HEK293 (cell line): ENCODE measurements at regions not wholly inside any gene's neighbourhood (a gene's known extent, or its start where the extent isn't known, plus 50 kb on each side); places are given as distances from the start of the nearest gene placed in this dataset.

Source experiments
- CTCF ChIA-PET: fragments of 350-600 bp; formaldehyde crosslinking; extraction: SDS; loops from one replicate; lab custom pipeline; 2021; ENCODE audit warnings: antibody characterized with exemption; lab: Yijun Ruan, JAX
- POLR2A ChIA-PET: fragments of 300-600 bp; formaldehyde crosslinking; extraction: SDS; loops from one replicate; lab custom pipeline; 2020; ENCODE audit warnings: antibody characterized with exemption, inconsistent platforms; lab: Yijun Ruan, JAX
- H3K27ac ChIP-seq: fragments of 200-500 bp; sonication (Bioruptor generic); 2 replicates; pipeline ENCODE4 v1.5.1; 2014; ENCODE audit warnings: low read depth, low read length, control low read depth, inconsistent platforms; ENCODE audit errors: extremely low read depth
- H3K36me3 ChIP-seq, 2 experiments: fragments of 200-500 bp in 1 of 2; sonication (Bioruptor generic) in 1 of 2; 1 replicate in 1 of 2; 2 replicates in 1 of 2; pipeline ENCODE4 v1.5.1; 2014 to 2017; ENCODE audit warnings: inconsistent platforms in 2 of 2, low read length in 2 of 2; ENCODE audit not compliant: control insufficient read depth in 2 of 2, insufficient read depth in 1 of 2
- H3K4me1 ChIP-seq: fragments of 200-500 bp; sonication (Bioruptor generic); 2 replicates; pipeline ENCODE4 v1.5.1; 2014; ENCODE audit warnings: mild to moderate bottlenecking, low read length, inconsistent platforms; ENCODE audit not compliant: control insufficient read depth, insufficient read depth
- H3K4me3 ChIP-seq: 2 replicates; pipeline ENCODE4 v1.5.1; 2011; ENCODE audit warnings: low read depth, mild to moderate bottlenecking, control low read depth, low read length, moderate library complexity
- H3K9me3 ChIP-seq: fragments of 200-500 bp; sonication (Bioruptor generic); 2 replicates; pipeline ENCODE4 v1.5.1; 2014; ENCODE audit warnings: low read depth, low read length, inconsistent platforms; ENCODE audit not compliant: control insufficient read depth, insufficient read depth
- AEBP2 ChIP-seq: fragments of 450-650 bp; formaldehyde crosslinking; IDR thresholded peaks from 2 replicates; pipeline ENCODE4 v1.5.1; 2016; ENCODE audit warnings: missing biosample characterization, missing genetic modification characterization, borderline replicate concordance
- ELK4 ChIP-seq: IDR thresholded peaks from 2 replicates; pipeline ENCODE4 v1.6.1; 2011; ENCODE audit warnings: mild to moderate bottlenecking, low read depth, low read length, borderline replicate concordance
- GFI1B ChIP-seq: fragments of 450-650 bp; formaldehyde crosslinking; IDR thresholded peaks from 2 replicates; pipeline ENCODE4 v1.5.1; 2016; ENCODE audit warnings: missing biosample characterization, missing genetic modification characterization
- HOXD13 ChIP-seq: sonication (generic); formaldehyde crosslinking; IDR thresholded peaks from 2 replicates; pipeline ENCODE4 v1.8.0; 2022; ENCODE audit warnings: missing genetic modification reagents, borderline replicate concordance
- PRDM4 ChIP-seq: fragments of 450-650 bp; formaldehyde crosslinking; IDR thresholded peaks from 2 replicates; pipeline ENCODE4 v1.5.1; 2017; ENCODE audit warnings: missing biosample characterization, missing genetic modification characterization
- ZBTB11 ChIP-seq: fragments of 450-650 bp; formaldehyde crosslinking; conservative IDR thresholded peaks from 2 replicates; pipeline ENCODE4 v1.5.1; 2016; ENCODE audit warnings: low read depth, missing biosample characterization, missing genetic modification characterization
- ZBTB6 ChIP-seq: fragments of 450-650 bp; formaldehyde crosslinking; IDR thresholded peaks from 2 replicates; pipeline ENCODE4 v1.5.1; 2017; ENCODE audit warnings: missing biosample characterization, missing genetic modification characterization
- ZNF112 ChIP-seq: fragments of 450-650 bp; formaldehyde crosslinking; IDR thresholded peaks from 2 replicates; pipeline ENCODE4 v1.5.0; 2017; ENCODE audit warnings: missing biosample characterization, missing genetic modification characterization
- ZNF132 ChIP-seq: fragments of 450-650 bp; formaldehyde crosslinking; IDR thresholded peaks from 2 replicates; pipeline ENCODE4 v1.5.1; 2017; ENCODE audit warnings: missing biosample characterization, missing genetic modification characterization, borderline replicate concordance
- ZNF140 ChIP-seq: fragments of 450-650 bp; formaldehyde crosslinking; IDR thresholded peaks from 2 replicates; pipeline ENCODE4 v1.5.1; 2016; ENCODE audit warnings: missing biosample characterization, missing genetic modification characterization
- ZNF169 ChIP-seq: fragments of 450-650 bp; formaldehyde crosslinking; IDR thresholded peaks from 2 replicates; pipeline ENCODE4 v1.5.1; 2016; ENCODE audit warnings: missing biosample characterization, missing genetic modification characterization
- ZNF211 ChIP-seq: fragments of 450-650 bp; formaldehyde crosslinking; IDR thresholded peaks from 2 replicates; pipeline ENCODE4 v1.5.1; 2016; ENCODE audit warnings: low read depth, missing biosample characterization, missing genetic modification characterization
- ZNF274 ChIP-seq, 2 experiments: fragments of 200-500 bp in 1 of 2; fragments of 450-650 bp in 1 of 2; sonication (Bioruptor generic) in 1 of 2; formaldehyde crosslinking in 1 of 2; IDR thresholded peaks; 2 replicates each; pipeline versions ENCODE4 v1.5.1 to v1.6.1; 2014 to 2016; ENCODE audit warnings: borderline replicate concordance in 1 of 2, inconsistent platforms in 1 of 2, low read length in 1 of 2, missing biosample characterization in 1 of 2, missing genetic modification characterization in 1 of 2
- ZNF280D ChIP-seq: fragments of 450-650 bp; formaldehyde crosslinking; IDR thresholded peaks from 2 replicates; pipeline ENCODE4 v1.5.1; 2016; ENCODE audit warnings: missing biosample characterization, missing genetic modification characterization
- ZNF473 ChIP-seq: fragments of 450-650 bp; formaldehyde crosslinking; IDR thresholded peaks from 2 replicates; pipeline ENCODE4 v1.5.1; 2017; ENCODE audit warnings: missing biosample characterization, missing genetic modification characterization
- ZNF514 ChIP-seq: fragments of 450-650 bp; formaldehyde crosslinking; IDR thresholded peaks from 2 replicates; pipeline ENCODE4 v1.5.1; 2016; ENCODE audit warnings: missing biosample characterization, missing genetic modification characterization
- ZNF596 ChIP-seq: fragments of 450-650 bp; IDR thresholded peaks from 2 replicates; pipeline ENCODE4 v1.5.0; 2018; ENCODE audit warnings: missing biosample characterization, mild to moderate bottlenecking, missing genetic modification characterization, moderate library complexity
- ZNF610 ChIP-seq: fragments of 450-650 bp; formaldehyde crosslinking; IDR thresholded peaks from 2 replicates; pipeline ENCODE4 v1.5.1; 2016; ENCODE audit warnings: missing biosample characterization, missing genetic modification characterization, borderline replicate concordance
- ZNF623 ChIP-seq: fragments of 450-650 bp; formaldehyde crosslinking; IDR thresholded peaks from 2 replicates; pipeline ENCODE4 v1.5.1; 2016; ENCODE audit warnings: missing biosample characterization, missing genetic modification characterization
- ZNF843 ChIP-seq: fragments of 450-650 bp; formaldehyde crosslinking; IDR thresholded peaks from 2 replicates; pipeline ENCODE4 v1.5.1; 2016; ENCODE audit warnings: missing biosample characterization, missing genetic modification characterization
- ZSCAN23 ChIP-seq: fragments of 450-650 bp; formaldehyde crosslinking; IDR thresholded peaks from 2 replicates; pipeline ENCODE4 v1.5.1; 2016; ENCODE audit warnings: missing biosample characterization, missing genetic modification characterization
- ZSCAN30 ChIP-seq: fragments of 450-650 bp; IDR thresholded peaks from 2 replicates; pipeline ENCODE4 v1.5.1; 2018; ENCODE audit warnings: missing biosample characterization, mild to moderate bottlenecking, missing genetic modification characterization, moderate library complexity

GRCh38 chr10:55966101-55966500, 395.0 kb downstream of the ZWINT start:
- Histone ChIP-seq H3K27ac (no peak overlapping the region), H3K4me1 (no peaks in the 10 kb centered on the region), H3K36me3 (no peaks in the 10 kb centered on the region), H3K4me3 (no peak overlapping the region), H3K9me3 (no peaks in the 10 kb centered on the region)
- CTCF ChIA-PET = interaction anchor here (0.8 kb wide), 1 partner anchor 25 kb away, joined by 3 read pairs; no protein-coding TSS in a partner anchor
- POLR2A ChIA-PET = no interaction called here
- TF ChIP-seq PRDM4 (tag by site-specific recombination) (no peak), ZSCAN23 (tag by site-specific recombination) (no peak), ZNF211 (tag by site-specific recombination) (no peak), ZNF473 (no peak), HOXD13 (no peak), ZNF132 (tag by site-specific recombination) (no peak), ELK4 (no peak), ZNF112 (no peak), ZNF623 (tag by site-specific recombination) (no peak), ZNF514 (tag by site-specific recombination) (no peak), ZNF274 (IDR thresholded peaks at IDR 0.05; ENCODE audit: low read length) (no peak), ZNF274 (tag by site-specific recombination; IDR thresholded peaks at IDR 0.05; ENCODE audit: borderline replicate concordance) (no peak), ZBTB6 (tag by site-specific recombination) (no peak), ZNF280D (tag by site-specific recombination) (no peak), ZSCAN30 (tag by site-specific recombination) (no peak), ZNF596 (tag by site-specific recombination) (no peak), ZNF610 (no peak)

GRCh38 chr10:55943403-55943802, 417.7 kb downstream of the ZWINT start:
- H3K36me3 ChIP-seq = no peaks in the 10 kb centered on the region
- H3K4me3 ChIP-seq = no peak overlapping the region
- ChIA-PET POLR2A (no interaction called here), CTCF (no interaction called here)
- no peak overlapping the region for H3K27ac ChIP-seq
- H3K4me1 ChIP-seq = no peaks in the 10 kb centered on the region
- no peaks in the 10 kb centered on the region for H3K9me3 ChIP-seq
- TF ChIP-seq GFI1B (tag by site-specific recombination) = no peak
- peak; percentile 19; the same call in 1 of the 2 replicates for TF ChIP-seq AEBP2
- TF ChIP-seq ZNF140 (tag by site-specific recombination) = peak; percentile 49; the same call in 1 of the 2 replicates
- no peak for TF ChIP-seq ZNF843 (tag by site-specific recombination)
- TF ChIP-seq ZBTB11 (tag by site-specific recombination) = peak; percentile 69
- TF ChIP-seq ZNF169 (tag by site-specific recombination) = no peak
- TF ChIP-seq ZSCAN30 (tag by site-specific recombination) = no peak
